ENCODE measurements at regions not wholly inside any gene's neighbourhood (a gene's known extent, or its start where the extent isn't known, plus 50 kb on each side); places are given as distances from the start of the nearest gene placed in this dataset.

- DNase-seq, result no peak
Observed at GRCh38 chr4:136198358-136198757, 1333.9 kb downstream of the PCDH18 start.

GRCh38 chr4:136194962-136195361 lies 1337.3 kb downstream of the PCDH18 start:
- no peak for DNase-seq

- no peak for DNase-seq
Observed at GRCh38 chr4:136186650-136187049, 1345.6 kb downstream of the PCDH18 start.

DNA sequence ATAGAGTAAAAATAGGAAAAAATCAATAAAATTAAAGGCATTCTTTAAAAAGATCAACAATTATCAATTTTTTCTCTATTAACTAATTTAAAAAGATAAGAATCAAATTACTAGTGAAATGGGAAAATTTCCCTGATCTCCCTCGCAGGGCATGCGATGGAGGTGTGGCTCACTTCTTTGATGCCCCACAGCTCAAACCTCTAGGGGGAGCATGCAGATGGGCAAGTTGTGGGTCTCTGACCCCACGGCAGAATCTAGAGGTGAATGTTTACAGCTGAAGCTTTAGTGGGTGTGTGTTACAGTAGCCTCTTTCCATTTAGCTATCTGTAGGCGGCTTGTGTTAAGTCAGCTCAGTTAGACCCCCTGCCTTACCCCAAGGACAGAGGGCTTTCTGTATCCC lies 1348.8 kb downstream of the PCDH18 start:
- DNase-seq, result peak; percentile 10

DNA sequence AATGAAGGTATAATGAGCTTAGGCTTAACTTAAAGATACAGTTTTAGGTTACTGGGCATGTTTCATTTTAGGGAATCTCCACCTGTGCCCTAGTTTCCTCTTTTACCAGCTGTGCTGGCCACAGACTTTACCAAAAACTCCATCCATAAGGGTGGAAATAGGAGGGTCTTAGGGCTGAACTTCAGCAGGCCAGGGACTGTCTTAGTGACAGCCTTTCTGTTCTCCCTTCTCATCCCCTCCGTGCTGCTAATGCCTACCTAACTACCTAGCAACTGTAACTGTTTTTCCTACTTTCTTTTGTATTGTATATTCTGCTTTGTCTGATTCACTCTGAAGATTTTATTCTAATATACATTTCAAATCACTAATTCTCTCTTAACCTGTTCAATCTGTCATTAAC lies 1375.3 kb downstream of the PCDH18 start:
- no peak for DNase-seq

GRCh38 chr4:136150046-136150445 lies 1382.2 kb downstream of the PCDH18 start:
- no peak for DNase-seq

DNA sequence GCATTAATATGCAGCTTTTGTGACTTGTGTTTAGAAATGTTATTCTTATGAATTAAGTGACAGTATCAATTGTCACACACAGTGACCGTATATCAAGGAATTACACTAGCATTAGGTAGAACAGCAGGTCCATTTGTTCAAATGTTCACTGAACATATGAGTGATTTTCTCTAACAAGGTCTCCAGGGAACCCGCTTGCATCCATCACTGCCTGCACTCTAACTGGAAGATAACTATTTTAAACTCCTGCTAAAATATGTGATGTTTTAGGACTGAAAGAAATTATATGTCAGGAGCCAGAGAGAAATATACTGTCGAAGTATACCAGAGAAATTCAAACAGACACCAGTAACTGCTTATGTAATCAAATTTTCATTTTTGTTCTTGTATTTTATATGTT lies 1395.7 kb downstream of the PCDH18 start:
- no peak for DNase-seq

DNA sequence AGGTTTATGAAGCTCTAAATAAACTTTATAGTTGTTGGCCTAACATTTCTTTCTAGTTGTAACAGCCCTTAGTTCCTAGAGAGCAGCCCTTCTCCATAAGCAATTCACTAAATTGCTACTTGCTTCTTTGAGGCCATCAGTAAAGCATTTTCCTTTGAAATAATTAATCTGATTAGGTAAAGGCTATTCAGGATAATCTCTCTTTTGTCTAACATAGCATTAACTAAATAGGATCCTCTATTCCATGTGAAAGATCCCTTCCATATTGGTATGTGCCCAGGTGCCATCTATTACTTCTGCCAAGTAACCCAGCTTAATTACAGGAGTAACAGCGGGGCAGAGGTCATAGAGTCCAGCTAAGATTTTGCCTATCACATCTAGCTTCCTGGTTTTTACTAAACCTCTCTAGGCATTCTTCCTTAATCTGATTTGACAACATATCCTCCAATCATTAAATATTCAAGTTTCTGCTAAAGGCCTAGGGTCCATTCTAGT lies 1408.0 kb downstream of the PCDH18 start:
- no peak for DNase-seq

GRCh38 chr4:136121426-136121825 lies 1410.9 kb downstream of the PCDH18 start:
- peak; percentile 74 for DNase-seq

- no peak for DNase-seq
Observed at GRCh38 chr4:136113921-136114320, 1418.4 kb downstream of the PCDH18 start.

DNA sequence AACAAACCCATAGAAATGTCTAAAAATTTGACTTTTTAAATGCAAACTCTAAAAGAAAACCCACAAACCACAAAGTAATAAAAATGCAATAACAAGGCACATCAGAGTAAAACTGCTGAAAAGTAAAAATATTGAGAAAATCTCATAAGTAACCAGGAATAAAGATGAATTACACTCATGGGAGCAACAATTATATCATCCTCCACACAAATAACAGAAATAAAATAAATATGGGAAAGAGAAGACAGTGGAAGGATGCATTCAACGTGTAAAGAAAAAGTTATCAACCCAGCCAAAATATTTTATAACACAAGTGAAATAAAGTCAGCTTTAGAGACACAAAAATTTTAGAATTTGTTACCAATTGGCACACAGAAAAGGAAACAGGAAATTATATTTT lies 1420.2 kb downstream of the PCDH18 start:
- no peak for DNase-seq

DNA sequence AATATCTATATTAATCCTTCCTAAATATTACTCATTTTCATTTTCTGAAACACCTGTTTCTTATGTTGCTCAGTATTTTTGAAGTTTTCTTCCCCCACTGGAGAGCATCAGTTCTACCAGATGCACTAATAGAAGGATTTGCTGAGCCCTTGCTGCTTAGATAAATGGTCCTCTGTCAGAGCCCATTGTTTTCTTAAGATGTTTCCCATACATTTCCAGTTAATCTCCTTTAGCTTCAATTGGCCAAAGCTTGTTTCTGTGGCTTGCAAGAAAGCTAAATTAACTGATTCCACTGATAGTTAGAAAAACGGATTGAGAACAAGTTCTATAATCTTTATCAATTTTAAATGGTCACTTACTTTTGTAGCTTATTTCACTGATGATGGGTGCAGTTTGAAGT lies 1425.5 kb downstream of the PCDH18 start:
- no peak for DNase-seq

GRCh38 chr4:136103616-136104015 lies 1428.7 kb downstream of the PCDH18 start:
- no peak for DNase-seq

DNA sequence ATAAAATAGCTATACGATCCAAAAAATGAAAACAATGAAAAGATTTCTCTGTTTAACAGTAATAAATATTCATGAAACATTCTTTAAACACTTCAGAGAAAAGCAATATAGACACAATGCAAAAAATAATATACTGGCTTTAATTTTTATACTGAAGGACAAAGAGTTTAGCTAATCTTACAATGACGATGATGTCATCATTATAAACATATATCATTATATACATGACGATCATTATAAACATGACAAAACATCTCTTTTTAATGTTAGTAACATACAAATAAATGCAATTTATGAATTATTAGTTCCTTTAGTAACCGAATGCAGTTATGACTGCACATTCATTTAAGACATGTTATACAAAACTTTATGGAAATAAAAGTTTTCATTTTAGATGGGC lies 1434.6 kb downstream of the PCDH18 start:
- no peak for DNase-seq

GRCh38 chr4:136088211-136088867 lies 1444.0 kb downstream of the PCDH18 start:
- DNase-seq, result no peak

DNA sequence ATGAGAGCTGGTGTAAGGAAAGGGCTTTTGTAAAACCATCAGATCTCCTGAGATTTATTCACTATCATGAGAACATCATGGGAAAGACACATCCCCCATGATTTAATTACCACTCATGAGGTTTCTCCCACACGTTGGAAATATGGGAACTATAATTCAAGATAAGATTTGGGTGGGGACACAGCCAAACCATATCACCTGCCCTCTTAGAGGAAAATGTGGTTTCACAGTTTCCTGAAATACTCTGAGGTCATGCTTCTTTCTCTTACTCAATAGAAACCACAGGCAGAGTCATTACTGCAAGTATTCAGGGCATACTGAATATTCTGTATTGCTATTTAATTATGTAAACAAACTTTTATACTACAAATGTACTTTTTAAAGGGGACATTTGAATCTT lies 1453.3 kb downstream of the PCDH18 start:
- no peak for DNase-seq

DNA sequence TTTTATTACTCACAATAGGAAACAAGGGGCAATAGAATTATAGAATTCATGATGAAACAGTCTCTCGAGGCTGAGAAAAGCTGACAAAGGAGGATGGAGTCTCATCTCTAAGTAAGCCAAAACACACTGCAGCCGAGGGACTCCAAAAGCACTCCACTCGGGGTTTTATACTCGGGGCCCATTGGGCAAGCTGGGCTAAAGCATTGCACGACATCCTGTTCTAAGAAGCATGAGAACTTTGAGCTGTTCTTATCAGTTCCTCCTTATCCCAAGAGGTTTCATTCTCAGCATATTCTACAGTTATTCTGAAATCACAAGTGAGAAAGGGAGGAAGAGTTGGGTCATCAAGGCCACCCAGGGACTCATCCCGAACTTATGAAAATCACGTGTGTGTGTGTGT lies 1475.5 kb downstream of the PCDH18 start:
- DNase-seq, result no peak

DNA sequence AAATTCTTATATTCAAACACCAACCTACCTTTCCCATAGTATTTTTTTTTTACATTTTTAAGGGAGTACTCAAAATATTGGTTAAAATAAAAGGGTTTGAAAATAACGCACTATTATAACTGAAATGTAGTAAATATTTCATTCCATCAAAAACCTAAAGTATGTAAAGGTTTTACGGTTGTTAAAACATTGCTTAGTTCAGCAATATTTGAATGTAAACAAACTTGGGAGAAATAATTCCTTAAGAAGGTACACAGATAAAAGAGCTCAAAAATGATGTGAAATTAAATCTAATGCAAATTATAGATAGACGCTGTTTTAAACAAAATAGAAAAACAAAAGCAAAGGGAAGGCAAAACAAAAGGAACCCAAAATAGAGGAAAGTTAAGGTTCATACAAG lies 1476.9 kb downstream of the PCDH18 start:
- no peak for DNase-seq

DNA sequence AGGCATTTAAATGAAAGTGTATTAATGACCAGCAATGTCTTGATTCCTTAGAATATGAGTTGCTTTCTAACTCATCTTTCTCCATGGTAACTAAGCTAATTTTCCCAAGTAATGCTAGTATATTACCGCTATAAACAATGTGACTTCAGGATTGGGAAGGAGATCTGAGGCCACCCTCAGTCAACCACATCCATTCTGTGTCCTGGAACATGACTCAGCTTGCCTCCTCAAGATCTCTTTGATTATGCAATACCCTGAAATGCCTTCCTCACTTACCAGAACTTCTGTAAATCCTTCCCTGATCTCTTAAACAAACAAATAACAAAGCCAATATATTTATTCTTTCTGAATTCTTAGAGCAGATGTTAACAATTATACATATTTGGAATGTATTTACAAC lies 1495.5 kb downstream of the PCDH18 start:
- peak; percentile 34 for DNase-seq

DNA sequence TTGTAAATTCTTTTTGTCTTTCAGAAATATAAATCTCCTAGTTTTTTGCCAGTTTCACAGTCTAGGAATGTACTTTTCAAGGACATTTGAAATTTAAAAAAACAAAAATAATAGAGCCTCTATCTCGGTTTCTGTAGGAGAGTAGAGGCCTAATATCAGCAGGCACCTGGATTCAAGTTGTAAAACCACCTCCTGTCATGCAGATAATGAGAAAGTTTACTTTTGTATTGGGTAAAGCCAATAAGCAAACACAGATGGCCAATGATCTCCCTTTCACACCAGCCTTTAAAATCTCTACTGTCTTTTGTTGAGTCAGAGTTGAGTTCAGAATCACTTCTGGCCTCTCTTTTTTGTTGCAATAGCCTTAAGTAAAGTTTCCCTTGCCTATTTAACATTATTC lies 1499.9 kb downstream of the PCDH18 start:
- DNase-seq, result peak; percentile 25

- DNase-seq, result no peak
Observed at GRCh38 chr4:136025540-136025939, 1506.8 kb downstream of the PCDH18 start.

DNA sequence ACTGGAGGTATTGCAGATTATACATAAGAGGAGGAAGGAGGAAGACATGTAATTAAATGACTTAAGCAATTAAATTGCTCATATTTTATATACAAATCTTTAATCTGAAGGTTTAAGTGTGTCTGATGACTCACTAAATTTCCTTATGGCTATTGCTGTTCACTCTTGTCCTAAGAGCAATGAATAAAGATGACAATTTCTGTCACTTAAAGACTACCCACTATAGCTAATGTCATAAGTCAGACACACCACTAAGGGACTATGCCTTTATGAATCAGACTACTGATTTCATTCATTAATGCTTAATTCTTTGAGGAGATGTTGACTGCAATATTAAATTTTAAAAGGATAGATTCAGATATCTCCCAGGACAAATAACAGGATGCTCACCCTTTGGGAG lies 1514.7 kb downstream of the PCDH18 start:
- DNase-seq, result no peak

- DNase-seq, result no peak
Observed at GRCh38 chr4:136012220-136012619, 1520.1 kb downstream of the PCDH18 start.

DNA sequence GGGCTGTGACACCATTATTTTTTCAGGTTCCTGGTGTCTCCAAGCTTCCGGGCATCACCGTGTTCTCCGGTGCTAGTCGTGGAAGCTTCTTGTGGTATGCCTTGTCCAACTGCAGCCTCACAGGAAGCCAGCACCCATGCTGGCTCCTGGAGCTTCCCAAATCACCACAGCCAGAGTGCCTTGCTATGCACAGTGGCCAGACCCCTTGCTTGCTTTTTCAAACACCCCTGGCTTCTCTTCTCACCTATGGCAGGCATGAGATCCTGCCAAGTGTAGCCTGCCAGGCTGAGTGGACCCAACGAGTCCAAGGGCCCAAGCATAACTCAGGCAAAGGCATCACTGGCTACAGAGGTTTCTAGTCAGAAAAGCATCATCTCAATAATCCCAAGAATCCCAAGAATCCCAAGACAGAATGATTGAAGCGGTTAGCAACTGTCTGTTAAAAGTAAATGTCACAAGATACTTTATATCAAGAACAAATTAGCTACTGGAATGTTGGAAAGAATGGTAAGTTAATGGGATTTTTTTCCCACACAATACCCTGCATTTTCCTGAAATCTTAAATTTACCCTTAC lies 1522.9 kb downstream of the PCDH18 start:
- no peak for DNase-seq

DNA sequence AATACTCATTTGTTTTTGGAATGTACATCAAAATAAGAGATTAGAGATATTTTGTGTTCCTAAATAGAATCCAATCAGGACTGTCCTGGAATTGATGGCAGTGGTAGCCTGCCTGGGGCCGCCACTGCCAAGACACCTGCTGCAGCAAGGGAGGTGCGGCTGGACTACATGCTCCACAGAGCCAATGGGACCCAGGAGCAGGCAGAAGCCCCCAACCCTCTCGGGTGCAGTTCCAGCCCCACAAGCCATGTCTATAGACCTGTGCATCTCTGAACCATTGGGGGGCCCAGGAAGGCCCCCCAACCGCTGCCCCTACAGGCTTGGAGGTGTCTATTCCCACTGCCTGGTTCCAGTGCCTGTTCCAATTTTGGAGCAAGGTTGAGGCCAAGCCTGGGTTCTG lies 1524.3 kb downstream of the PCDH18 start:
- no peak for DNase-seq
